NCI-H748 (cell line): ENCODE measurements at regions not wholly inside any gene's neighbourhood (a gene's known extent, or its start where the extent isn't known, plus 50 kb on each side); places are given as distances from the start of the nearest gene placed in this dataset.
"Not testable (repeated sequence)": the region's sequence is repeated elsewhere in the genome, so short reads cannot be mapped to it uniquely, and the experiment has no call there.

Source experiments
- DNase-seq: peaks from one replicate; lab custom pipeline; 2025; ENCODE audit not compliant: unreplicated experiment; lab: John Stamatoyannopoulos, UW

DNA sequence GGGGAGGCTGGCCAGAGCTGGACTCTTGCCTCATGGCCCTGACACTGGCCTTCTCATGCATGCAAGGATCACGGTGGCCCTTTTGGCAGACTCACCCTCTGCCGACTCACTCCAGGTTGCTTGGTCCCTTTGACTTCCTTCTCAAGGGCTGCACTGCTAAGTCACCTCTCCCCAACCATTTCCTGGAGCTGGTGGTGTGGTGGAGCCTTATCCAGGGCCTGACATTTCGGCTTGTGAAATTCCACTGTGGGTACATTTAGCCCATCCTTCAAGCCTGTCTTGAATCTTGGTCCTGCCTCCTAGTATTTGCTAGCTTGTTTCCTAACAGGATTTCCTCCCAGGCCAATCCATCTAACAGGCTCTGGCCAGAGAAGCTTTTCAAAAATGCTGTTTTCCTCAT is 52.6 kb upstream of the JUN start:
- no peak for DNase-seq

DNA sequence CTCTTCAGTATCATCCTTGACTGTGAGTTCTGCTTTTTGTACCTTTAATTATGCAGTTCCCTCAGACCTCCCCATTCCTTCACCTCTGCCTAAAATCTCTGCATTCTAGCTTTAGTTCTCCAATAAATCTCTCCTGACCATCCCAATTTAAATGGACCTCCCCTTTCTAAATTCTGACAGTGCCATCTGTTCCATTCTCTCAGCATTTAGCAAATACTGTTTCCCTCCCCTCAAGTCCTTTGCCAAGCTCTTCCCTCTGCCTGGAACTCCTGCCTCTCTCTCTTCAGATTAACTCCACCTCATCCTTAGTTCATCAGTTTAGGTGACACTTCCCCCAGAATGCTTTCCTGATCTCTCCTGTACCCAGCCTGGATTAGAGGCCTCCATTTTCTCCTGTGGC is 54.0 kb upstream of the JUN start:
- no peak for DNase-seq

DNA sequence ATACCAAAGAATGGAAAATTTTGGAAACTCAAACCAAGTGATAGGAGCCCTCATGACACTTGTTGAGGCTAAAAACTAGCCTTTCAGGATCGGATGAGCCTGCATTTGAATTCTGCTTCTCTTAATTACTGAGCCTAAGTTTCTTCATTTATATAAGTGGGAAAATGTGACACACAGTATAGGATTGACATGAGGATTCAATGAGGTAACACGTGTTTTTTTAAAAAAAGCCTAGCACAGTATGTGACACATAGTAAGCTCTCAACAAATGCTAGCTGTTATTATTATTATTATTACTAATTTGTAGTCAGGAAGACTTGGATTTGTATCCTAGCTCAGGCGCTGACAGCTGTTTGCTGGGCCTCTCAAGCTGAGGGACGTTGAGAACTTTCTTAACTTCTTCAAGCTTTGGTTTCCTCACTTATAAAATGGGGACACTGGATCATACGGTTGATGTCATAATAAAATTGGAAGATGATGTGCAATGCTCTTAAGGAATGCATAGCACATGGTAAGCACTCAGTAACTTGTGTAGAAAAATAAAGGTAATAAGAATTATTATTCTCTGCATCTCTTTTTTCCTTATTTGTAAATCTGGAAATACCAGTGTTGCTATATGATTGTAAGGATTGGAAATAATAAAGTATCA is 55.4 kb upstream of the JUN start:
- DNase-seq: no peak

DNA sequence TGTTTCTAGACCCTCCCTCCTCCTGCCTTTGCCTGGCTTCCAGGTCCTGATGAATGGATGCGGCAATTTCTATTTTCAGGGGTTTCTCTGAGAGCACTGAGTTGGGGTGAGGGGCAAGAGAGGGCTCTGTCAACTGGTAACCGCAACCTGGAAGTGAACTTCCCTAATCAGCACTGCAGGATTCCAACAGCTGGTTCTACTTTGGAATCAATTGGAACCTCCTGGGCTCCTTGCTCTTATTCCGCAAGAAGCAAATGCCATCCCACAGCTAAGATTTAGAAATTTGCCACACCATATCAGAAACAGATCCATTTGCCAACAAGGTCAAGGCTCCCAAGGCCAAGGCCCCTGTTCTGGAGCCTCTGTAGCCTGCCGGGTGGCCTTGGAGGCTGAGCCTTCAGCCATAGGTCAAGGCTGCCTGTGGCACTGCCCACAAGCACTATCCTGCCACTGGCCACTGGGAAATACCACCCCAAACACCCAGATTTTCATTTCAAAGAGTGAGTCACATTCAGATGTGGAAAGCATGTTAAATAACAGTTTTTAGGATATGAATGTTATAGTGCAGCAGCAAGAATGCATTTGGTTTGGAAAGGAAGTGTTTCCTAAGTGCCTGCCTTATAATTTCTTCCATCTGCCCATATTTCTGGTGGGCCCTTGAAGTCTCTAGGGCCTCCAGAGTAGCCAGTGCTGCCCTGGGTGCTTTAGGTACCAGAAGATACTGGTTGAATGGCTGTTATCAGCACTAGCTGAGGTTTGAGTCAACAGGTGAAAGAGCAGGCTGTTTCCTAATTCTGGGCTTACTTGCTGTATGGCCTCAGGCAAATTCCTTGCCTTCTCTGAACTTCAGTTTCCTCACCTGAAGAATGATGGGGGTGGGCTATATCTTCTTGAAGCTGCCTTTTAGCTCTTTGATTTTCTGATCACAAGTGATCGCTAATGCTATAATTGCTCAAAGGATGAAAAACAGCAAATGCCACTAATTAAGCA is 56.3 kb upstream of the JUN start:
- DNase-seq: no peak

DNA sequence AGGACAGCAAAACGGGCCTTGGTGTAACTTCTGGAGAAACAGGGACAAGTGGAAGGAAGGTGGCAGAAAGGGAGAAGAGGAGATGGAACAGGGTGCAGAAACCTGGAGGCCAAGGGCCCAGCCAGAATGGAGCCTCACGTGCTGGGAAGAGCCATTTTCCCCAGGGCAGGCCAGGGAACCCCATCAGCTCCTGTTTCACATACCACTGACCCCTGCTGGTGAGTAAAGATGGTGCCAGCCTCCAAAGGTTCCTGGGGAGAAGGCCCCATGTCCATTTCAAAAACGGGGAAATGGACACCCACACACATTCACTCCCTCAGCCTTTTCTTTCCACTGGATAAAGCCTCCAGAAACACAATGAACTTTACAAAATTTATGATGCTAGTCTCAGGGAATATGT is 57.6 kb upstream of the JUN start:
- DNase-seq: peak; percentile 31

DNA sequence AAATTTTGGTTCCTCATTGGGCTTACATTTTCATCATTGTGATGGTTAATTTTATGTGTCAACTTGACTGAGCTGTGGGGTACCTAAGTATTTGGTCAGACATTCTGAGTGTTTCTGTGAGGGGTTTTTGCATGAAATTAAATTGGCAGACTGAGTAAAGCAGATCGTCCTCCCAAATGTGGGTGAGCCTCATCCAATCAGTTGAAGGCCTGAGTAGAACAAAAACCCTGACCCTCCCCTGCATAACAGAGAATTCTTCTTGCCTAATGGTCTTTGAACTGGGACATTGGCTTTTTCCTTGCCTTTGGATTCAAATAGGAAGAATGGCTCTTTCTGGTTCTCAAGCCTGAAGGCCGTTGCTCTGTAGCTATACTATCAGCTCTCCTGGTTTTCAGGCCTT is 59.1 kb upstream of the JUN start:
- no peak for DNase-seq

DNA sequence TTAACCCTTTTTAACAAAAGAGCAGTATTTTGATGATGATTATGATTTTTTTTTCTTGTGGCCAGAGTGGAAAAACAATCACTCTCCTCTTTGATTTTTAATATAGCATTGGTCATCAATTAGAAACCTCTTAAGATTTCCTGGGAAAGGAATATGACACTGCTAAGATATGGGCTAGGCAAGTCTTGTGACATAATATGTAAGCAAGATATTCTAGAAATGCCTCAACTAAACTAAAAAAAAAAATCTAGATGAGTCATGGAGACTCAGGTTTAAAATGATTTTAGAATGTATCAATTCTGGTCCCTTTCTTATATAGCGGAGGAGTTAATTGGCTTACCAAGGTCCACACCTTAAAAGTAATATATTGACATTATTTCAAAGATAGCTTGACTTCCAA is 60.3 kb upstream of the JUN start:
- no peak for DNase-seq

DNA sequence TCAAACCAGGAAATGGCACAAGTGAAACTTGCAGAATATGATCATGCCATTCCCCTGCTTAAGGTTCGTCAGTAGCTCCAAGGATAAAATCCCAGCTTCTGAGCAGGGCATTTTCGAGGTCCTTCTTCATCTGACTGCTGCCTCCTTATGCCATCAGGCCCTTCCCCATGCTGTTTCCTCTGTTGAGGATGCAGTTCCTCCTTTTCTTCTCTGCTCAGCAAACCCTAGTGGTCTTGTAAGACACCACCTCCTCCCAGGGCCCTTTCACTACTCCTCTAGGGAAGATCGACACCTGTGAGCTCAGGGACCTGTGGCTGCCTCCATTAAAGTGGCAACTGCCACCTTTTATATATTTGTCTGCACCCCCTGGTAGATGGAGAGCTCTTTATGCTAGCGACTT is 62.1 kb upstream of the JUN start:
- no peak for DNase-seq

DNA sequence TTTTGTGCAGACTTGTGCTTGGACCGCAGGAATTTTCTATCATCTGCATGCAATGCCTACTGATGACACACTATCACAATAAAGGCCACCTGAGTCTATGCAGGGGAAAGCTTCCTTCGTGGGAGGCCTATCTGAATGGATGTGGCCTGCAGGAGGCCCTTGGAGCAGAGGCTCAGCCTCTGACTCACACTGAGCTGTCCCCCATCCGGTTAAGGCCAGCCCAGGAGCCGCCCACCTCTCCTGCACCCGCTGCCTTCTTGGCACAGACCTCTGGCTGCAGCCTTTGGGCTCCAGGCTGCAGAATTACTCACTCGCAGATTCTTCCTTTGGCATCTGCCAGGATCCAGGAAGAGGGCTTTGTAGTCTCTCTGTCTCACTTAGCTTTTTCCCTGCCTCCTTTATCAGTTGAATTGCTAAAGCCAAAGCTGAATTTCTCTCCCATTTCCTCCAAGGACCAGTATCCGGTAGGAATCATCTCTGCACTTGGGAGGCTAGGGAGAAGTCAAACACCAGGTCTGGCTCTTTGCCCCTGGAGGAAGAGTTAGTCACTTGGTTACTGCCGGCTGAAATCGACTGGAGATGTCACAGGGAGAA is 65.1 kb upstream of the JUN start:
- DNase-seq: no peak

DNA sequence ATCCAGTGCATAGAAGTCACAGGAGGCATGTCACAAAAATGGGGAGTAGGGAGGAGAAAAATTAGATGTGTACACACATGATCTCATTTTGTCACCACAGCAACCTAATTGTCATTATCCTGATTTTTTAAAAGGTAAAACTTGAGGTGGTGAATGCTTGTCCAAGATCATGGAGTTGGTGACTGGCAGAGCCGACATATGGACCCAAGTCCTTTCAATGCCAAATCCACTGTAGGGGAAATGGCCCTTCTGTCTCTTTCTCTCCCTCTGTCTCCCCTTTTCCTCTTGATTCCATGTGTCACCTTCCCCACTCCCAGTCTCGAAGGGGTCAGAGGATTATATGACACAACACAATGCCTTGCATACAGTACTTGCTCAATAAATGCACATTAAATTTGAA is 65.7 kb upstream of the JUN start:
- DNase-seq: no peak

DNA sequence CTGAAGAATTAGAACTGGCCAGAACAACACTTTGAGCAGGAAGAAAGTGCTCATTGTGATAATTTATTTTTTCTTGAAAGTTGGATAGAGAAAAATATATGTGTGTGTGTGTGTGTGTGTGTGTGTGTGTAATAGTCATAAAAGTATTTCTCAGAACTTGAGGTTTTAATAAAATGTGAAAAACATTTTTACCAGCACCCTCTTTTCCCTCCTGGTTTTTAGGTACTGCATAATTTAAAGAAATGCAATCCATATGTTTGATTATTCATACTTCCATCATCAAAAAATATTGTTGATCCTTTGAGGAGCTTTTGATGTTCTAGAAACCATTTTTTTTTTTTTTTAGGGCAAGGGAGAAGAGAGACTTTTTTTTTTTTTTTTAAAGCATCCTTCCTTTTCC is 66.8 kb upstream of the JUN start:
- no peak for DNase-seq

DNA sequence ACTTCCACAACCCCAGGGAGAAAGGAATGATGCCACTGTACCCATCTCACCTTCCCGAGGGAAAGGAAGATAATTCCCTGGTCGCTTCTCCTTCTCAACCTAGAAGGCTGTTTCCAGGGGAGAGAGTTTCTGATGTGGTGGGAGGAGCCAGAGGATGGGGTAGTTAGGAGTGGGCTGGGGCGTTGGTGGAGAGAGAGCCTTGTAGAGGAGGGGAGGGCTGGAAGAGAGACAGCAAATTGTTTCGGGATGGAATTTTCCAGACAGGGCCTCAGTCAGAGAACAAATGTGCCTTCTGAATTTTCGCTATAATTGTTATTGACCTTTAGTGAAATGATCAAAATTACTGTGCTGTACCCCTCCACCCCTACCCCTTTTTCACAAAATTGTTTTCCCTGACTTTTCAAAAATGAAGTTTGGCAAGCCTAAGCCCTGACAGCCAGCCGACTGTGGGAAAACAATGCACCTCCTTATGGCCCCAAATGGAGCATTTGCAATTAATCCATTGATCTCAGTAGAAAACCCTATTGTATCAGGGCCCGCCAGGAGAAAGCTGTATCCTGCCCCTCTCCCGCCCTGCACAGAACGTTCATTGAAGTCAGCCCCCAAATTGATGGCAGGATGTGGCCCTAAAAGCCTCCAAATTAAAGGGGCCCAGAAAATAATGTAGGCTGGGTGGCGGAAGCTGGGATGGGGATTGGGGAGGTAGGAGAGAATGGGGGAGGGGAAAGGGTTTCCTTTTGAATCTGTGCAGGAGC is 69.1 kb upstream of the JUN start:
- no peak for DNase-seq

DNA sequence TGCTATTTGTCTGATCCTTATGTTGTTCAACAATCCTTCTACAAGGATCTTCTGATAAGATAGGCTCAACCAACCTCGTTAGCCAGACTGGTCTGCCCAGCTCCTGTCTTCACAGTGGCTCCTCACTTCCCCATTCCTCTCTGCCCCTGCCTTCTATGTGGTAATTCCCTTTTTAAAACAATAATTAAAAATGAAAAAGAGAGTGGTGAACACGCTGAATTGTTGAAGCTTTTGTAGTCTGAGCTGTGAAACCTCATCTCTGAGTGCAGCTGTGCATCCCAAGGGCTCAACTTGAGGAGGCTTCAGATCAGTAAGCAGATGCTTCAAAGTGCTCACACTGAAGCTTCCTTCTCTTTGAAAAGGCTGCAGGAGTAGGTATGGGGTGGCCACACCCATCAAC is 70.7 kb upstream of the JUN start:
- DNase-seq: no peak

DNA sequence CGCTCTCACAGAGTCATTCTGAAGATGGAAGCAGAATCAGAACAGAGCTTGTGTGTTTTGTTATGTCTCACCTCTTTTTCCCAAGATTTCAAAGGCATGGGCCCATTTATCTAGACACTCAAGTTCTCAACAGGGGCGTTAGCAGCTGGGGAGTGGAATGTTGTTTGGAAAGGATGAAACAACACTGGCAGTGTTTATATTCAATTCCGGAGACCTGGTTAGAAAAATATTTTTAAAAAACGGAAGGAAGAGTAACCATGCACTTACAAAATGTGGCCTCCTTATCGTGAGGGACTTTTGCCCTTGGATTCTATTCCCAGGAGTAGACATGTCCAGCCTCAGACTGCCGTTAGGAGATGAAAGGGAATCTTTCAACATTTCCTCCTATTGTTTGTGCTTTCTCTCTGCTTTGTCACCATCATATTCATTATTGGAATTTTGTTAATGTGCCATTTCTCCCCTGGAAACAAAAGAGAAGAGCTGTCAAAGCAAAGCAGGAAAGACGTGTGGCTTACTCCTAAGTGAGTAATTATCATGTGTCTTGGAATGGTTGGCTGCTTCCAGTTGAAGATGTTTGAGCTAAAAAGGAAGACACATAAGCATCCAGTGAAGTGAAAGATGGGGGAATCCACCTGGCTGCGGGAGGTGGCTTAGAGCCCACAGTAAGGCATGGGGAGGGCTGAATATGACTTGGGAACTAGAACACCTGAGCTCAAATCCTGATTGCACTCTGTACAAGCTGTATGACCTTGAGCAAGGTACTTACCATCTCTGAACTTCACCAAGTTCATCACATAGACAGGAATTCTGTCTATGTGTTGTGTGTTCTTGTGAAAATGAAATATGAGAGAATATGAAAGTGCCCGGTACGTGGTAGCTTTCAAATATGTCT is 71.7 kb upstream of the JUN start:
- no peak for DNase-seq

DNA sequence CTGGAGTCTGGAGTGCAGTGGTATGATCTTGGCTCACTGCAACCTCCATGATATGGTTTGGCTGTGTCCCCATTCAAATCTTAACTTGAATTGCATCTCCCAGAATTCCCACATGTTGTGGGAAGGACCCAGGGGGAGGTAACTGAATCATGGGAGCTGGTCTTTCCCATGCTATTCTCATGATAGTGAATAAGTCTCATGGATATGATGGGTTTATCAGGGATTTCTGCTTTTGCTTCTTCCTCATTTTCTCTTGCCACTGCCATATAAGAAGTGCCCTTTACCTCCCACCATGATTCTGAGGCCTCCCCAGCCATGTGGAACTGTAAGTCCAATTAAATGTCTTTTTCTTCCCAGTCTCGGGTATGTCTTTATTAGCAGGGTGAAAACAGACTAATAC is 72.4 kb upstream of the JUN start:
- not testable (repeated sequence) for DNase-seq

DNA sequence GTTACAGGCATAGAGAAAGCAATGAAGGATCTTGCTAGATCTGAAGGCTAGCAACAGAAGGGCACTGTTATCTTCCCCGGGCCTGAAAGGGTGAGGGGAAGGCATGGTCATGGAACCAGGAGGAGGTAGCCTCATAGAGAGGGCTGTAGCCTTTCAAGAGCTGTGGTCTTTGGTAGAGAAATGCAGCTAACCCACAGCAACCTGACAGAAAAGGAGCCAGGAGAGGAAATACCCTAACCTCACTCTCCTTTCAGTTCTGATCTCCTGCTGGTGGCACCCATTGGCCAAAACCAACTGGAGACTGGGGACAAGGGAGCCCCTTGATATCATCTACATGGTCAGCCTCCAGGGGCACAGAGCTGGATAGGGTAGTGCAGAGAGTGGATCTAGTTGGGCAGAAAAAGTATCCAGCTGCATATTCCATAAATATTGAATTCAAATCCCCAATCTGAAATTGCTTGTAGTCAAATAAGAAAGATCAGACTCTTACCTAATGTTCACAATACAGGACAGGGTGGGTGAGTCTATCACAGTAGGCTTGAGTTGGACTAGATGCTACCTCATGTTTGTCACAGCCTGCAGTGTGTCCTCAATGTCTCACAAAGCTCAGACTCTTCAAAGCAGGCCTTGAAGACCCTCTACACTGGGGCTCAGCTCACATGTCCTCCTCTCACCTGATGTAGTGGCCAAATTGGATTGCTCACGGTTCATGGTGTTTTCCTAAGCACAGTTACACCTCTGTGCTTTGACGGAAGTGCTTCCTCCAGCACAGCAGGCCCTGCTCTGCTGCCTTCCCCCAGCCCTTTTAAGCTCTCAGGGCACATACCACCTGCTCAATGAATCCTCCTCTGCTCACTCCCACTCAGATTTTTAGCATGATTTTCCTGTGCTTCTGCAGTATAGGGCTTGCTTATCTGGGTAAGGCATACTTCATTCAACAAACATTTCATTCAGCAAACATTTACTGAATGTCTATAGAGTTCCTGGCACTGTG is 74.1 kb upstream of the JUN start:
- peak; percentile 11 for DNase-seq

DNA sequence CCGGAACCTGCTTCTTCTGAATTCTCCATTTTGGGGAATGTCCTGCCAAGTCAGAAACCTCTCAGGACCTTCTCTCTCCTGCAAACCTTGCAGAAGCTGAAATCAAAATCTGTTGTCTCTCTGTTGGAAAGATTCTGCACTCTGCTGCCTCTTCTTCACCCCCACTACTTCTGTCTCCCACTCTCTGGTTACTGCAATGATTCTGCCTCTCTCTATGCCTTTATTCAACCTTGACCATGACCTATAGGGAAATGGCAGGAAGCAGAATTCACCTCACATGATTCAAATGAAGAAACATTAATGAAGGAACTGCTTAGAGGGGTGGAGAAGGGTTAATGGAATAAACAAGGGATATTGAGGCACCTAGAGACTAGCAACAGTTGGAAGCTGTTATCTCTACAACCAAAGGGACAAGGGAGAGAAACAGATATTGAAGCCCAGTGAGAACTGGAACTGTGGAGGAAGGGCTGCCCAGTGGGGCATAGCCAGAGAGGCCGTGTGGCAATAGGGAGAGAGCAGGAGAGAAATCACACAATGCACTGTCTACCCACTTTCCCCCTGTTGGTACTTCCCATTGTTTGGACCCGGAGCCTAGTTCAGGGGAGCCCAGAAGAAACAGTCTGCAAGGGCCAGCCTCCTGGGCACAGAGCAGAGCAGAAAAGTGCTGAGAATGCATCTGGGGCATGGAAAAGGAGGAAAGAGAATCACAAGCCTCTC is 76.1 kb upstream of the JUN start:
- no peak for DNase-seq

DNA sequence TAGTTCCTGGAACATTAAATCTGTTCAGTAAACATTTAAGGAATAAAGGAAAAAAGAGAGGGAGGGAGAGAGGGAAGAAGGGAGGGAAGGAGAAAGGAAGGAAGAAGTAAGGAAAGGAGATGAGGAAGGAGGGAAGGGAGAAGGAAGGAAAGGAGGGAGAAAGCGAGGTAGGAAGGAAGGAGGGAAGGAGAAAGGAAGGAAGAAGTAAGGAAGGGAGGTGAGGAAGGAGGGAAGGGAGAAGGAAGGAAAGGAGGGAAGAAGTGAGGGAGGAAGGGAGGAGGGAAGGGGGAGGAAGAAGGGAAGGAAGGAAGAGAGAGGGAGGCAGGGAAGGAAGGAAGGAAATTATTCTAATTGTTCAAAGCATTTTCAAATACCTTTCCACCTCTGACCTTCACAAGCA is 77.2 kb upstream of the JUN start:
- DNase-seq: no peak

DNA sequence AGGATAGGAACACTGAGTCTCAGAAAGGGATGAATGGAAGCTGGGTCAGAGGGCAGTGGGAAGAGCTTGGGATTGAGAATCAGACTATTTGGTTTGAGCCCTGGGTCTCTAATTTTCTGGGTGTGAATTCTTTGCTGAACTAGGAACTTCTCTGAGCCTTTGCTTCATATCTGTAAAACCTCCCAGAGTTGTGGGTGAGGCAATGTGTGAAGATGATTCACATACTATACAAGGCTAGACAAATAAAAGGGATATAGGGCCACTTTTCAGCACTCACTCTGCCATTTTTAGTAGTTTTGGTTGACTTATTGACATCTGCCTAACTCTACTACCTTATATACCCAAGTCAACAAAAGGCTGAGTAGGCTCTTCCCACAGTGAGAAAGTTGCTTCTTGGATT is 77.7 kb upstream of the JUN start:
- DNase-seq: no peak
